DND-41 (cell line): ENCODE measurements at regions not wholly inside any gene's neighbourhood (a gene's known extent, or its start where the extent isn't known, plus 50 kb on each side); places are given as distances from the start of the nearest gene placed in this dataset.

ENCODE experiments used
- ATAC-seq: fragments of 200-7000 bp; cut with Tn5 transposase; 3 replicates; pipeline ENCODE4 v1.9.1; 2021; ENCODE audit warnings: low read depth; ENCODE audit not compliant: insufficient read depth
- DNase-seq: peaks from one replicate; pipeline ENCODE4 v3.0.0-alpha.2; 2020
- H2AFZ ChIP-seq: 2 replicates; pipeline ENCODE4 v1.6.0; 2012; ENCODE audit warnings: low read depth, low read length
- H3K27ac ChIP-seq: 2 replicates; pipeline ENCODE4 v1.5.1; 2012; ENCODE audit warnings: low read length, inconsistent platforms
- H3K27me3 ChIP-seq: fragments of 200-600 bp; sonication (generic); 2 replicates; pipeline ENCODE4 v1.6.0; 2012; ENCODE audit warnings: low read length, mild to moderate bottlenecking, inconsistent platforms; ENCODE audit not compliant: insufficient read depth, poor library complexity
- H3K36me3 ChIP-seq: 2 replicates; pipeline ENCODE4 v1.5.1; 2012; ENCODE audit warnings: low read length, inconsistent platforms; ENCODE audit not compliant: insufficient read depth
- H3K4me1 ChIP-seq: 2 replicates; pipeline ENCODE4 v1.5.1; 2012; ENCODE audit warnings: mild to moderate bottlenecking, low read length; ENCODE audit not compliant: insufficient read depth
- H3K4me2 ChIP-seq: 2 replicates; pipeline ENCODE4 v1.6.0; 2012; ENCODE audit warnings: mild to moderate bottlenecking, moderate library complexity, low read length, inconsistent platforms; ENCODE audit not compliant: insufficient read depth
- H3K4me3 ChIP-seq, 2 experiments: fragments of 200-600 bp in 1 of 2; shearing (Covaris generic) in 1 of 2; 2 replicates each; pipeline ENCODE4 v1.5.1; 2012 to 2016; ENCODE audit warnings: inconsistent platforms in 2 of 2, low read length in 2 of 2, mild to moderate bottlenecking in 2 of 2, low read depth in 1 of 2, moderate library complexity in 1 of 2
- H3K79me2 ChIP-seq: 2 replicates; pipeline ENCODE4 v1.6.0; 2012; ENCODE audit warnings: low read length, inconsistent platforms; ENCODE audit not compliant: insufficient read depth
- H3K9ac ChIP-seq: 2 replicates; pipeline ENCODE4 v1.6.0; 2012; ENCODE audit warnings: low read depth, mild to moderate bottlenecking, inconsistent platforms, low read length, moderate library complexity
- H3K9me3 ChIP-seq: 2 replicates; pipeline ENCODE4 v1.5.1; 2012; ENCODE audit warnings: low read length, moderate library complexity, mild to moderate bottlenecking, inconsistent platforms; ENCODE audit not compliant: insufficient read depth, severe bottlenecking
- H4K20me1 ChIP-seq: 2 replicates; pipeline ENCODE4 v1.6.0; 2012; ENCODE audit warnings: low read length; ENCODE audit not compliant: insufficient read depth
- EZH2 ChIP-seq: IDR thresholded peaks from 3 replicates; pipeline ENCODE4 v1.6.1; 2012; ENCODE audit warnings: borderline replicate concordance, low read depth, mild to moderate bottlenecking, moderate library complexity, low read length, inconsistent platforms; ENCODE audit not compliant: severe bottlenecking
- TF ChIP-seq, protein P1 (sequence below): IDR thresholded peaks from 2 replicates; pipeline ENCODE4 v1.5.1; 2012; ENCODE audit warnings: borderline replicate concordance, low read length, moderate library complexity, mild to moderate bottlenecking; ENCODE audit not compliant: poor library complexity, severe bottlenecking; ENCODE audit errors: extremely low read depth

DNA sequence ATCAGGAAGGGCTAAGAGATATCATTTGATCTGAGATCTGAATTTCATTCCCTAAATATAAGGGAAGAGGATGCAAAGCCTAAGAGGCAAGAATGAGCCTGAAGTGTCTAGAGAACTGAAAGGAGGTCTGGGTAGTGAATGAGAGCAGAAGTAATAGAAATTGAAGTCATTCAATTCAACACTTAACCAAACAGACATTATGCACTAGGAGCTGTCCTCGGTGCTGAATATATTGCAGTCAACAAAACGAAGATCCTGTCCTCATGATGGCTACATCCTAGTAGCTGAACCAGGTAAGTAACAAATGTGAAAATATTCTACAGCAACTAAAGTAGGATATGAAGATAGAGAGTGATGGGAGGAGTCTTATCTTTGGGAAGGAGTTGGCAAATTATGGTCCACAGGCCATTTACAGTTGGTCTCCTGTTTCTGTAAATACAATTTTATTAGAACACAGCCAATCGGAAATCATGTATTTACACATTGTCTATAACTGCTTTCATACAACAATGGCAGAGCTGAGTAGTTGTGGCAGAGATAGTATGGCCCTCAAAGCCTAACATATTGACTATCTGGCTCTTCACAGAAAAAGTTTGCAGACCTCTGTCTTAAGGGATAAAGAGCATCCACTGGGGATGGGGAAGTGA lies 192.9 kb upstream of the CADPS start:
- Histone ChIP-seq H3K27me3 (no peaks in the 10 kb centered on the region), H3K4me3 (no peak overlapping the region)

DNA sequence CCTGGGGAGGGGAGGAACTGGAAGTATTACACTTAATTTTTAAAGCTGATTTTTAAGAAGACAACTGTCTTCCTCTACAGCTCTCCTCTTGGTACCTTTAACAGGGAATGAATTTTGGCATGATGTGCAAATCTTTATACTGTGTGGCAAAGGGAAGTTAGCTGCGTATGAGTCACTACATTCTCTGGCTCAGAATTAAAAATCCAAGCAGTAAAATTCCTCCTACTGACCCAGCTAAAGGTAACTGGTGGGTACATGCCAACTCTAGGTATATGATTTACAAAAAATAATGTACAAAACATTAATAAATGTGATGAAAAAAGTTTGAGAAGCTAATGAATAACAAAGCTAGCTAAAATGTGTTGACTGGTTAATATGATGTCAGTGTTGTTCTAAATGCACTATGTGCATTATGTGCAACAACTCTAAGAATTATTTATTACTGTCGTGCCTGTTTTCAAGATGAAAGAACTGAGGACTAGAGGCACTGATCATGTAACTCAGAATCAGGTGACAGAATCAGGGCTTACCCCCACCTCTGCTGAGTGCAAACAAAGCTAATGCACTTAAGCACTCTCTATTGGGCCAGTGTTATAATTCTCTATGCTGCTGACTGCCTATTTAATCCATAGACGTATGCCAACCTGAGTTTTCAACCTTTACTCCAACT lies 194.7 kb upstream of the CADPS start:
- DNase-seq (no peak), ATAC-seq (no peak)
- no peaks in the 10 kb centered on the region for H4K20me1 ChIP-seq
- no peak for TF ChIP-seq EZH2
- TF ChIP-seq, protein P1, sequence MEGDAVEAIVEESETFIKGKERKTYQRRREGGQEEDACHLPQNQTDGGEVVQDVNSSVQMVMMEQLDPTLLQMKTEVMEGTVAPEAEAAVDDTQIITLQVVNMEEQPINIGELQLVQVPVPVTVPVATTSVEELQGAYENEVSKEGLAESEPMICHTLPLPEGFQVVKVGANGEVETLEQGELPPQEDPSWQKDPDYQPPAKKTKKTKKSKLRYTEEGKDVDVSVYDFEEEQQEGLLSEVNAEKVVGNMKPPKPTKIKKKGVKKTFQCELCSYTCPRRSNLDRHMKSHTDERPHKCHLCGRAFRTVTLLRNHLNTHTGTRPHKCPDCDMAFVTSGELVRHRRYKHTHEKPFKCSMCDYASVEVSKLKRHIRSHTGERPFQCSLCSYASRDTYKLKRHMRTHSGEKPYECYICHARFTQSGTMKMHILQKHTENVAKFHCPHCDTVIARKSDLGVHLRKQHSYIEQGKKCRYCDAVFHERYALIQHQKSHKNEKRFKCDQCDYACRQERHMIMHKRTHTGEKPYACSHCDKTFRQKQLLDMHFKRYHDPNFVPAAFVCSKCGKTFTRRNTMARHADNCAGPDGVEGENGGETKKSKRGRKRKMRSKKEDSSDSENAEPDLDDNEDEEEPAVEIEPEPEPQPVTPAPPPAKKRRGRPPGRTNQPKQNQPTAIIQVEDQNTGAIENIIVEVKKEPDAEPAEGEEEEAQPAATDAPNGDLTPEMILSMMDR = no peak
- H3K9me3 ChIP-seq = no peaks in the 10 kb centered on the region
- no peaks in the 10 kb centered on the region for H3K79me2 ChIP-seq
- no peak overlapping the region for H3K9ac ChIP-seq
- no peak overlapping the region for H2AFZ ChIP-seq
- no peaks in the 10 kb centered on the region for H3K27me3 ChIP-seq
- H3K4me3 ChIP-seq = no peak overlapping the region
- no peak overlapping the region for H3K4me2 ChIP-seq
- H3K36me3 ChIP-seq = no peaks in the 10 kb centered on the region
- H3K4me1 ChIP-seq = no peaks in the 10 kb centered on the region
- H3K27ac ChIP-seq = no peak overlapping the region

More for the DNA sequence above, 192.9 kb upstream of the CADPS start:
- Histone ChIP-seq H2AFZ (no peak overlapping the region), H3K27ac (no peak overlapping the region), H3K4me2 (no peak overlapping the region), H3K79me2 (no peaks in the 10 kb centered on the region), H3K4me1 (no peaks in the 10 kb centered on the region), H3K9ac (no peak overlapping the region), H3K9me3 (no peaks in the 10 kb centered on the region), H3K36me3 (no peaks in the 10 kb centered on the region), H4K20me1 (no peaks in the 10 kb centered on the region)
- DNase-seq (peak; percentile 55), ATAC-seq (peak; percentile 57; the same call in 2 of the 3 replicates)
- TF ChIP-seq, protein P1 = no peak
- TF ChIP-seq EZH2 = no peak

DNA sequence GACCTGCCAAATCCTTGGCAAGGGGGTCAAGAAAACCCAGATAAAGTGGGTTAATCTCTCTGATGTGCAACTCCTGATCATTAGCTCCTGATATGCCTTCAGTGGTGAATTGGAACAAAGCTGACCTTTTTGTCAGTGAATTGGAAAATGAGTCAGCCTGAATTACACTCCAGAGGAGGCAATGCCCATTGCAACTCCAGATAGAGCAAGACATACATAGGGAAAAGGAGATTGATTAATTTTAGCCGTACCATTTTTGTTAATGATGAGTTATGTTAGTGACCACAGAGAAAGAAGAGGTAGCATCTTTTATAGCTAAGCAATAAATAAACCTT lies 195.2 kb upstream of the CADPS start:
- H3K79me2 ChIP-seq = no peaks in the 10 kb centered on the region
- no peak overlapping the region for H3K9ac ChIP-seq
- no peaks in the 10 kb centered on the region for H3K27me3 ChIP-seq
- no peak overlapping the region for H2AFZ ChIP-seq
- no peak overlapping the region for H3K4me3 ChIP-seq
- no peaks in the 10 kb centered on the region for H3K36me3 ChIP-seq
- H3K9me3 ChIP-seq = no peaks in the 10 kb centered on the region
- no peaks in the 10 kb centered on the region for H4K20me1 ChIP-seq
- H3K4me2 ChIP-seq = no peak overlapping the region
- DNase-seq (no peak), ATAC-seq (no peak)
- no peaks in the 10 kb centered on the region for H3K4me1 ChIP-seq
- TF ChIP-seq EZH2 = no peak
- TF ChIP-seq, protein P1 = no peak
- H3K27ac ChIP-seq = no peak overlapping the region
